Colonic mucosa (tissue), 4 donors: ENCODE measurements at regions not wholly inside any gene's neighbourhood (a gene's known extent, or its start where the extent isn't known, plus 50 kb on each side); places are given as distances from the start of the nearest gene placed in this dataset.

Source experiments
- DNase-seq: peaks from one replicate; pipeline ENCODE4 v3.0.0-alpha.2; 2020
- H3K27ac ChIP-seq: fragments of 200-600 bp; one replicate; pipeline ENCODE4 v1.8.0; 2021
- H3K27me3 ChIP-seq: fragments of 200-600 bp; one replicate; pipeline ENCODE4 v1.8.0; 2021
- H3K36me3 ChIP-seq: fragments of 200-600 bp; one replicate; pipeline ENCODE4 v1.8.0; 2021
- H3K4me1 ChIP-seq: fragments of 200-600 bp; one replicate; pipeline ENCODE4 v1.8.0; 2021; ENCODE audit warnings: mild to moderate bottlenecking
- H3K4me3 ChIP-seq: fragments of 200-600 bp; one replicate; pipeline ENCODE4 v1.8.0; 2021
- H3K9ac ChIP-seq, 2 donors: one replicate each; pipeline ENCODE4 v1.7.0; 2013; ENCODE audit warnings: control low read depth in 2 of 2, low read depth in 2 of 2, low read length in 2 of 2
- H3K9me3 ChIP-seq: fragments of 200-600 bp; one replicate; pipeline ENCODE4 v1.8.0; 2021
- intact Hi-C: fragments of 100-400 bp; cut with DNase I; formaldehyde crosslinking; loops from one replicate; pipeline ENCODE4 v1.14.1; 2022
- TF ChIP-seq, protein P1 (sequence below): fragments of 200-600 bp; IDR thresholded peaks from one replicate; pipeline ENCODE4 v1.8.0; 2022; ENCODE audit warnings: antibody characterized with exemption, mild to moderate bottlenecking
- donor health status: healthy.
- donor health status: DM: no; HTN: no; CAD: no.
- donor health status: DM: no; HTN: no; CAD: no.

GRCh38 chr15:95363646-95364045 is 966.9 kb upstream of the NR2F2 start:
- H3K4me3 ChIP-seq: no peak overlapping the region
- intact Hi-C loops: no loop called here
- no peak for DNase-seq
- H3K36me3 ChIP-seq: no peaks in the 10 kb centered on the region
- TF ChIP-seq, protein P1, sequence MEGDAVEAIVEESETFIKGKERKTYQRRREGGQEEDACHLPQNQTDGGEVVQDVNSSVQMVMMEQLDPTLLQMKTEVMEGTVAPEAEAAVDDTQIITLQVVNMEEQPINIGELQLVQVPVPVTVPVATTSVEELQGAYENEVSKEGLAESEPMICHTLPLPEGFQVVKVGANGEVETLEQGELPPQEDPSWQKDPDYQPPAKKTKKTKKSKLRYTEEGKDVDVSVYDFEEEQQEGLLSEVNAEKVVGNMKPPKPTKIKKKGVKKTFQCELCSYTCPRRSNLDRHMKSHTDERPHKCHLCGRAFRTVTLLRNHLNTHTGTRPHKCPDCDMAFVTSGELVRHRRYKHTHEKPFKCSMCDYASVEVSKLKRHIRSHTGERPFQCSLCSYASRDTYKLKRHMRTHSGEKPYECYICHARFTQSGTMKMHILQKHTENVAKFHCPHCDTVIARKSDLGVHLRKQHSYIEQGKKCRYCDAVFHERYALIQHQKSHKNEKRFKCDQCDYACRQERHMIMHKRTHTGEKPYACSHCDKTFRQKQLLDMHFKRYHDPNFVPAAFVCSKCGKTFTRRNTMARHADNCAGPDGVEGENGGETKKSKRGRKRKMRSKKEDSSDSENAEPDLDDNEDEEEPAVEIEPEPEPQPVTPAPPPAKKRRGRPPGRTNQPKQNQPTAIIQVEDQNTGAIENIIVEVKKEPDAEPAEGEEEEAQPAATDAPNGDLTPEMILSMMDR: no peak
- no peaks in the 10 kb centered on the region for H3K4me1 ChIP-seq
- H3K9me3 ChIP-seq: no peaks in the 10 kb centered on the region
- no peak overlapping the region for H3K27ac ChIP-seq
- no peak overlapping the region for H3K9ac ChIP-seq
- no peaks in the 10 kb centered on the region for H3K27me3 ChIP-seq

- no peaks in the 10 kb centered on the region for H3K36me3 ChIP-seq
- intact Hi-C loops: no loop called here
- H3K4me3 ChIP-seq: no peak overlapping the region
- H3K27me3 ChIP-seq: no peaks in the 10 kb centered on the region
- H3K27ac ChIP-seq: no peak overlapping the region
- H3K9ac ChIP-seq: no peak overlapping the region
- no peak for DNase-seq
- no peaks in the 10 kb centered on the region for H3K9me3 ChIP-seq
- TF ChIP-seq, protein P1: no peak
- H3K4me1 ChIP-seq: no peaks in the 10 kb centered on the region
Observed at GRCh38 chr15:95365511-95366107, 964.9 kb upstream of the NR2F2 start.

DNA sequence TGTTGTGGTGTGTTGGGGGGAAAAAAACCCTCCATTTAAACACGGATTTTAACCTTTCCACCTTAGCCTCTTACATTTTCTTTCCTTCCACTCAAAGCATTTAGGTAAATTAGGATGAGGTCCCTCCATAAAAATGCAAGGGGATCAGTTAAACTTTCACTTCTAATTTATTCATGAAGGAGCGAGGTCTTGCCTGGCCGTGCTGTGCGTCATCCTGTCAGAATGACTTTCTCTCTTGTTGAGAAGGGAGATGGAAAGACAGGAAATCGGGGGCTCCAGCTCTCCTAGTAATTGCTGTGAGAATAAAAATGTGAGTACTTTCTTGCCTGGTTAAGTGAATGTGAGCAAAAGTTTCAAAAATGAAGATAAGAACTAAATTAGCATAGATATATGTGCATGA is 962.3 kb upstream of the NR2F2 start:
- no peak overlapping the region for H3K4me3 ChIP-seq
- H3K9ac ChIP-seq: no peak overlapping the region
- no peaks in the 10 kb centered on the region for H3K4me1 ChIP-seq
- DNase-seq: no peak
- H3K36me3 ChIP-seq: no peaks in the 10 kb centered on the region
- no peaks in the 10 kb centered on the region for H3K27me3 ChIP-seq
- H3K27ac ChIP-seq: no peak overlapping the region
- TF ChIP-seq, protein P1: no peak
- H3K9me3 ChIP-seq: no peaks in the 10 kb centered on the region
- intact Hi-C loops: no loop called here

DNA sequence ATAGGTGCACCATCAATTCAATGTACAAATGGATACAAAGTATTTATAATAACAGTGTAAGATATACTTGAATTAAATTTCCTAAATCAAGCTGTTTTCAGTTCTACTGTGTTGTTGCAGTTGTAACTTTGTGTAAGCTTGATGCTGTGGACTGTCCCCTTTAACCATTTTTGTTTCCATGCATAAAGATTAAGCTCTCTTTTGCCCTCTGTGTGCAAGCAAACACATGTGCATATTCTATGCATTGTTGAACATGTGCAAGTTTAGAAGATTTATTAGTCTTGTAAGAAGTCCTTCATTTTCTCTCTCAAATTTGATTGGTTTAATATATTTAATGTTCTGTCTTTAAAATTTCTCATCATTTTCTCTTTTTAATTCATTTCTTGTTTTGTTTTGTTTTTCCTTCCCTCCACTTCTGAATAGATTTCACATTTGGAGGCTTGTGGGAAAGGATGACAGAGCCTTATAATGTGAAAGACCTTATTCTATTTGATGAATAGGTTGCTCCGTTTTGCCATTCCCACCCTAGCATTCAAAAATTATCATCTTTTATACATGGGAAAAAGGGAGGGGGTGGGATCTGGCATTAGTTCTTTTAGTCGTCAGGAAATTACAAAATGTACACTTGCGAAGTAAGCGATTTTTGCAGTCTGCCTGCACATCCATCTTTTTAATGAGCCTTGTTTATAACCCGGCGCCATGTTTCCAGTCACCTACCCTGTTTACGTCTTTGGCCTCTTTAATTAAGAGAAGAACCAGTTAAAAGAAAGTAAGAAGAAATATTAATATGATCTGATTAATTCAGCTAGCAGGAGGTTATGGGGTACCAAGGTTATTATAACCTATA is 961.5 kb upstream of the NR2F2 start:
- no peak for DNase-seq
- no peaks in the 10 kb centered on the region for H3K4me1 ChIP-seq

DNA sequence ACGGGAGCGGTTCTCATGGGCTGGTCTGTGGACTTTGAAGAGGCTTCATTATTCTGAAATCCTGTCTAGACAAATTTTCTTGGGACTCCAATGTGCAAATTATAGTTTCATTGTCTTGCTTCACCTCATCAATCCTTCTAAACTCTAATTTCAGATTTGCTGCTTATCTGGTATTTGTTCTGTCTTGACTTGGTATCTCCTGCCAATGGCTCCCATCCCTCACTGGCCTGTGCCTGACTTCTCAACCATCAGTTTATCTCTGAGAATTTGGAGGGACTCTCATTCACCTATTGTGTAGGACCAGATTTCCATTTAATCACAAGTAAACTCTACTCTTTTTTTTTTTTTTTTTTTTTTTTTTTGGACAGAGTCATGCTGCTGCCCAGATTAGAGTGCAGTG is 960.2 kb upstream of the NR2F2 start:
- no peaks in the 10 kb centered on the region for H3K36me3 ChIP-seq
- intact Hi-C loops: no loop called here
- H3K4me3 ChIP-seq: no peak overlapping the region
- no peaks in the 10 kb centered on the region for H3K4me1 ChIP-seq
- H3K9me3 ChIP-seq: no peaks in the 10 kb centered on the region
- TF ChIP-seq, protein P1: no peak
- no peaks in the 10 kb centered on the region for H3K27me3 ChIP-seq
- no peak overlapping the region for H3K9ac ChIP-seq
- no peak for DNase-seq
- no peak overlapping the region for H3K27ac ChIP-seq

More for the DNA sequence above, 961.5 kb upstream of the NR2F2 start:
- Histone ChIP-seq H3K36me3 (no peaks in the 10 kb centered on the region), H3K27ac (no peak overlapping the region), H3K4me3 (no peak overlapping the region), H3K9me3 (no peaks in the 10 kb centered on the region), H3K9ac (no peak overlapping the region), H3K27me3 (no peaks in the 10 kb centered on the region)
- intact Hi-C loops: no loop called here
- TF ChIP-seq, protein P1: no peak
